ENCODE measurements at regions not wholly inside any gene's neighbourhood (a gene's known extent, or its start where the extent isn't known, plus 50 kb on each side); places are given as distances from the start of the nearest gene placed in this dataset.

- WGBS, 4 donors, result 45 to 55% (median 54%) methylated on average over 2 of the region's 2 CpGs
- H3K4me1 ChIP-seq, result no peaks in the 10 kb centered on the region
- ATAC-seq, result no peak
- intact Hi-C loops (cut with DNase I), result no loop called here
- no peaks in the 10 kb centered on the region for H3K36me3 ChIP-seq
- H3K27me3 ChIP-seq, result no peaks in the 10 kb centered on the region
- no peaks in the 10 kb centered on the region for H3K9me3 ChIP-seq
- no peak for DNase-seq
- no peak overlapping the region for H3K27ac ChIP-seq
- no peak overlapping the region for H3K4me3 ChIP-seq
- TF ChIP-seq POLR2A (IDR thresholded peaks at IDR 0.05), result no peak
- TF ChIP-seq, protein P1, sequence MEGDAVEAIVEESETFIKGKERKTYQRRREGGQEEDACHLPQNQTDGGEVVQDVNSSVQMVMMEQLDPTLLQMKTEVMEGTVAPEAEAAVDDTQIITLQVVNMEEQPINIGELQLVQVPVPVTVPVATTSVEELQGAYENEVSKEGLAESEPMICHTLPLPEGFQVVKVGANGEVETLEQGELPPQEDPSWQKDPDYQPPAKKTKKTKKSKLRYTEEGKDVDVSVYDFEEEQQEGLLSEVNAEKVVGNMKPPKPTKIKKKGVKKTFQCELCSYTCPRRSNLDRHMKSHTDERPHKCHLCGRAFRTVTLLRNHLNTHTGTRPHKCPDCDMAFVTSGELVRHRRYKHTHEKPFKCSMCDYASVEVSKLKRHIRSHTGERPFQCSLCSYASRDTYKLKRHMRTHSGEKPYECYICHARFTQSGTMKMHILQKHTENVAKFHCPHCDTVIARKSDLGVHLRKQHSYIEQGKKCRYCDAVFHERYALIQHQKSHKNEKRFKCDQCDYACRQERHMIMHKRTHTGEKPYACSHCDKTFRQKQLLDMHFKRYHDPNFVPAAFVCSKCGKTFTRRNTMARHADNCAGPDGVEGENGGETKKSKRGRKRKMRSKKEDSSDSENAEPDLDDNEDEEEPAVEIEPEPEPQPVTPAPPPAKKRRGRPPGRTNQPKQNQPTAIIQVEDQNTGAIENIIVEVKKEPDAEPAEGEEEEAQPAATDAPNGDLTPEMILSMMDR (IDR thresholded peaks at IDR 0.05), result no peak
Measured at GRCh38 chr4:29046186-29046585, 1674.0 kb upstream of the PCDH7 start.

GRCh38 chr4:29046781-29047180, 1673.4 kb upstream of the PCDH7 start:
- 59 to 73% (median 66%) methylated on average over 2 of the region's 2 CpGs for WGBS, 4 donors
- TF ChIP-seq, protein P1 (IDR thresholded peaks at IDR 0.05), result no peak
- no peak for TF ChIP-seq POLR2A (IDR thresholded peaks at IDR 0.05)
- intact Hi-C loops (cut with DNase I), result no loop called here
- ATAC-seq (no peak), DNase-seq (no peak)
- H3K4me1 ChIP-seq, result no peaks in the 10 kb centered on the region
- no peak overlapping the region for H3K4me3 ChIP-seq
- no peaks in the 10 kb centered on the region for H3K9me3 ChIP-seq
- no peaks in the 10 kb centered on the region for H3K27me3 ChIP-seq
- H3K27ac ChIP-seq, result no peak overlapping the region
- H3K36me3 ChIP-seq, result no peaks in the 10 kb centered on the region

- H3K4me3 ChIP-seq, result no peak overlapping the region
- WGBS, 4 donors, result 90 to 98% (median 96%) methylated on average over 13 to 28 of the region's 28 CpGs
- TF ChIP-seq POLR2A (IDR thresholded peaks at IDR 0.05), result no peak
- TF ChIP-seq, protein P1 (IDR thresholded peaks at IDR 0.05), result no peak
- H3K36me3 ChIP-seq, result no peaks in the 10 kb centered on the region
- H3K9me3 ChIP-seq, result no peaks in the 10 kb centered on the region
- H3K4me1 ChIP-seq, result no peaks in the 10 kb centered on the region
- intact Hi-C loops (cut with DNase I), result no loop called here
- ATAC-seq (no peak), DNase-seq (peak in 2 of 5 donors; percentile 6 to 13)
- no peaks in the 10 kb centered on the region for H3K27me3 ChIP-seq
- no peak overlapping the region for H3K27ac ChIP-seq
Measured at GRCh38 chr4:29047341-29048041, 1672.7 kb upstream of the PCDH7 start.

GRCh38 chr4:29051381-29051965, 1668.7 kb upstream of the PCDH7 start:
- TF ChIP-seq, protein P1 (IDR thresholded peaks at IDR 0.05), result no peak
- TF ChIP-seq POLR2A (IDR thresholded peaks at IDR 0.05), result no peak
- Histone ChIP-seq H3K4me1 (no peaks in the 10 kb centered on the region), H3K27me3 (no peaks in the 10 kb centered on the region), H3K36me3 (no peaks in the 10 kb centered on the region), H3K27ac (no peak overlapping the region), H3K4me3 (no peak overlapping the region), H3K9me3 (no peaks in the 10 kb centered on the region)
- no peak for ATAC-seq
- WGBS, 4 donors, result 72 to 79% (median 77%) methylated on average over 4 of the region's 4 CpGs
- intact Hi-C loops (cut with DNase I), result no loop called here
- DNase-seq, result no peak

Data from heart left ventricle (tissue), 16 donors.